Activated CD8-positive, alpha-beta memory T cell treated with anti-CD3 and anti-CD28 coated beads for 1 hour (primary cell): ENCODE measurements at regions not wholly inside any gene's neighbourhood (a gene's known extent, or its start where the extent isn't known, plus 50 kb on each side); places are given as distances from the start of the nearest gene placed in this dataset.

Experiments used
- DNase-seq, 2 donors: peaks; one replicate each; pipeline ENCODE4 v3.0.0-alpha.2; 2020; ENCODE audit warnings: low read depth in 1 of 2; ENCODE audit errors: extremely low read depth in 1 of 2

DNA sequence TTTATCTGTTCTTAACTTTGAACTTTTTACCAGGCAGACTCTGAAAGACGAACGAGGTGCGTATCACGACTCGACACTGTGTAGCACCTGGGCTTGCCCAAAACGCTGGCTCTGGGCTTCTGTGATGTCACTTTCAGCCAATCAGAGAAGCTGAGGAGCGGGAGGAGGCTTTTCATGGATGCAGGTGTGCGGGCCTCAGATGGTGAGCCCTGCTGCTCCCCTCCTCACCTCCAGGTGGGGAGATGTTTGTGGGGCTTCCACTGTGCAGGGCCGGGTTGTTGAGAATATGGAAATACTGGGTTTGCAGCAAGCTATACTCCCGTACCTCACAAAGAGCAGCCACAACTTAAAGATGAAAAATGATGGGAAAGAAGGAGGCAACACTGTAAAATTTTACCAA is 246.3 kb downstream of the IRX2 start:
- no peak for DNase-seq

- no peak for DNase-seq
Observed at GRCh38 chr5:2502970-2503594, 248.4 kb downstream of the IRX2 start.

DNA sequence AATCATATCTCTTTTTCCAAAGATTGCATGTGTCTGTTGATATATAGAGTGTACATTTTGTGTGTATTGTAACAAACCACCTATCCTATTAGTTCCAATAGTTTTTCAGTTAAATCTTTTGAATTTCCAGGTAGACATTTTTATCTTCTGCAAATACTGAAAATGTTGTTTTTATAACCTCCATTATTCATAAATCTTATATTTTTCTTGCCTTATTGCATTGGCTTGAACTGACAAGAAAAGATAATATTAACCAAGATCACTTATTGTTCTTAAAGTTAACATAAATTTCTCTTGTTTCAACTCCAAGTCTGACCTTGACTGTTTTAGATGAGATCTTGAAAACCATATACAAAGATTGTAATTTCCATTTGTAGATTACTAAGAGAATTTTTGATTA is 251.6 kb downstream of the IRX2 start:
- no peak for DNase-seq

GRCh38 chr5:2496891-2497290 is 254.6 kb downstream of the IRX2 start:
- no peak for DNase-seq

DNA sequence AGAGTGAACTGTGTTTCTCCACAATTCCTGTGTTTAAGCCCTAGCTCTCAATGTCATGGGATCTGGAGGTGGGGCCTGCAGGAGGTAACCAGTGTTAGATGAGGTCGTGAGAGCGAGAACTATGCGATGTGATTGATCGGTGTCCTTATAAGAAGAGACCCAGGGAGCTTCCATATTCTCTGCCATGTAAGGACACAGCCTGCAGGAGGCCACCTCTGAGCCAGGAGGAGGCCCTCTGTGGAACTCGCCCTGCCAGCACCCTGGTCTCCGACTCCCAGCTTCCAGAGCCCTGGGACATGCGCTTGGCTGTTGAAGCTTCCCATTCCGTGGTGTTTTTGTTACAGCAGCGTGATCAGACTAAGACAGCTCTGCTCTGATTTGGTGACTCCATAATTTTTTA is 255.4 kb downstream of the IRX2 start:
- no peak for DNase-seq

GRCh38 chr5:2493356-2493755 is 258.1 kb downstream of the IRX2 start:
- DNase-seq: no peak

GRCh38 chr5:2492476-2492875 is 259.0 kb downstream of the IRX2 start:
- DNase-seq: no peak

- DNase-seq: no peak
Observed at GRCh38 chr5:2491846-2492245, 259.6 kb downstream of the IRX2 start.

DNA sequence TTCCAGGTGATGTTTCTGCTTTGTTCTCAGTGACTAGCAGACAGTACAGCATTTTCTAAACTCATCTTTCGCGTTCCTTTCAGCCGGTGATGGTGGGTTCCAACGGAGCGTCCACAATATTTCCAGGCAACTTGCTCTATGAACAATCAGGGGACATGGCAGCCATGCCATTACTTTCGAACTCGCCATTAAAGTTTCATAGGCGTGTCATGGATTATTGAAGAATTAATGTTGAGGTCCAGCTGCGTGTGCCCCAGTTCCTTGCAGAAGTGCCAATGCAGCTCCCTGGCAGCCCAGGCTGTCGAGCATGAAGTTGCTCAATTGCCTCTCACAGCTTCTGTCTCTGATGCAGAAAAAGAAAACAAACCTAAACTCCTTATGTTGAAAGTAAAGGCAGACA is 262.2 kb downstream of the IRX2 start:
- no peak for DNase-seq

- no peak for DNase-seq
Observed at GRCh38 chr5:2488593-2488992, 262.9 kb downstream of the IRX2 start.

DNA sequence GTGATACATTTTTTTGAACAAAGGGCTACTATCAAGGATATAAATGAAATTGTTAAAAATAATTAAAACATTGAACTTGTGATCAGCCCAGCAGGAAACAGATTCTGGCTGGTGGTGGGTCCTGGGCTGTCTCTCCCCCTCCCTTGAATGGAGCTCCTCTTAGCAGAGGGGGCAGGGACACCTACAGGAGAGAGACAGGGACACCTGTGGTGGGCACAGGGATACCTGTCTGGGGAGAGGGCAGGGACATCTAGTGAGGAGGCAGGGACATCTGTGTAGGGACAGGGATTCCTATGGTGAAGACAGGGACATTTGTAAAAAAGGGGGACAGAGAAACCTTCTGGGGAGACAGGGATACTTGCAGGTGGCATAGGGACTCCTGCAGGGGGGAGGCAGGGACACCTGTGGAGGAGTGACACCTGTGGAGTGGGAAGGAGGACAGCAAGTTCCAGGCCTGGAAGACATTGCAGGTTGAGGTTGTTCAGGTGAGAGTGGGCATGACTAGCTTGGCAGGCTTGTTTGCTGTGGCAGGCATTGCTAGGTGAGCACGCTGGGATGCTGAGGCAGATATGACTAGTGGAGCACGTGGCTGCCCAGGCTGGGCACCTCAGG is 264.2 kb downstream of the IRX2 start:
- DNase-seq: no peak

- no peak for DNase-seq
Observed at GRCh38 chr5:2486373-2486772, 265.1 kb downstream of the IRX2 start.

DNA sequence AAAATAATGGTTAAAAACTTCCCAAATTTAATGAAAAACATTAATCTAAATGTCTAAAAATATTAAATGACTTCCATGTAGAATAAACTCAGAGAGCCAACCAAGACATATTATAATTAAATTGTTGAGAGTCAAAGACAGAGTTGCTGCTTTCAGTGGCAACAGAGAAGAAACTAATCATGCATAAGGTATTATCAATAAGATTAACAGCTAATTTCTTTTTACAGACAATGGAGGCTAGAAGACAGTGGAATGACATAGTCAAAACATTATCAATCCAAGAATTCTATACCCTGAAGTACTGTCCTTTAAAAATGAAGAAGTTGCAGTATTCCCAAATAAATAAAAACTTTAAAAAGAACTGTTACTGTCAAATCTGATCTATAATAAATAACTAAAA is 268.7 kb downstream of the IRX2 start:
- no peak for DNase-seq

DNA sequence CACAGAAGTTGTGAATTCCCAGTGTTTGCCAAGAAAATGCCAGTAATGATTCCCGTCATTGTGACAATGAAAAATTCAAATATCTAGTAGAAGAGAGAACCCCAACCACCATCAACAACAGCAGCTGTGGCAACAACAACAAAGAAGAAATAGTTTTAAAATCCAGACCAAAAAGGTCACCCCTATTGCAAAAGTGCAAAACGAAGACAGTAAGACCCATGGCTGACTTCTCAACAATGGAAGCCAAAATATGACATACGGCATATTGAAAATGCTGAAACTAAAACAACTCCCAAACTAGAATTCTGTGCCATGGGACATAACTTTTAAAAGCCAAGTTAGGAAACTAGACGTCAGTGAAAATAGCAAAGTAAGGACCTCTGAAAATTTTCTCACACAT is 270.6 kb downstream of the IRX2 start:
- no peak for DNase-seq

DNA sequence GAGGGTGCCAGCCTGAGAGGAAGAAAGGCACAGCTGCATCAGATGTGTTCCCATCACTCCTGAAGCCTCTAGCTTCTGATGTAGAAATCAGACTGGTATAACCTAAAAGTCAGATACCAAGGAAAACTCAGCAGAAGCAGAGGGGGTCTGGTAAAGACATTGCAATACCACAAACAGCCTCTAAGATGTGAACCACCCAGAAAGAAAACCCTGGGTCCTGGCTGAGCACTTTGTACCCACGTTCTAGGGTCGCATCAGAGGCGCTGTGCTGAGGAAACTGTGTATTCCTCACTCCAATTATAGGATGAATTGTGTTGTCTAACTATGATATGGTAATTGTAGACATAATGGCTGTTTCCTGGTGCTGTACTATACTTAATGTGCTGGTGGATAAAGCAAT is 275.6 kb downstream of the IRX2 start:
- no peak for DNase-seq

- DNase-seq: no peak
Observed at GRCh38 chr5:2472670-2473069, 278.8 kb downstream of the IRX2 start.

DNA sequence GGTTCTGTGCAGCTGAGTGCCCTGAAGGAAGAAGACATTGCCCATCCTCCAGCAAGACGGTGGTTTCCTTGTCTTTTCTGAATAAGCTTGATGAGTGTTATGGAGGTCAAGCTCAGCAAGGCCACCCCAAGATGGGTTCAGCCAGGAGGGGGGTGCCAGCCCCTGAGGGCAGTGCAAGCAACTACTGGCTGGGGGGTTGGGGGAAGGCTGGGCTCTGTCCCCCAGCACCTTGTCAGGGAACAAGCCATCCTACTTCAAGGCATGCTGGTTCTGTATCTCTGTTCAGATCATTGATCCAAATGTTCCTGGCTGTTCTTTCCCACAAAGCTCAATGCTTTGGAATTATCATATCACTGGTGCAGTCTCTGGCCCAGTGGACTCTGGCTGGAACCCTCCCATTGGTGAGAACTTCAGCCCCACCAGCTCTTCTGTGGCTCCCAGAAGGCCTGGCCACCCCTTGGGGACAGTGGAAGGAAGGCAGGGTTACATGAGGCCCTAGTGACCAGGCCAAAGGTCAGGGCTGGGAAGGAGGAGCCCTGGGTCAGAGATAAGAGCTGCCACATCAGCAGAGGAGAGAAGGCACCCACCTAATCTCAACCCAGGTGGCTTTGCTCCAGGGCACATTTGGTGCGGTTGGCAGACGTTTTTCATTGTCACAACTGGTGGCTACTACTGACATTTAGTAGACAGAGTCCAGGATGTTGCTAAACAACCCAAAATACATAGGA is 280.2 kb downstream of the IRX2 start:
- DNase-seq: no peak

- DNase-seq: no peak
Observed at GRCh38 chr5:2466966-2467365, 284.5 kb downstream of the IRX2 start.

DNA sequence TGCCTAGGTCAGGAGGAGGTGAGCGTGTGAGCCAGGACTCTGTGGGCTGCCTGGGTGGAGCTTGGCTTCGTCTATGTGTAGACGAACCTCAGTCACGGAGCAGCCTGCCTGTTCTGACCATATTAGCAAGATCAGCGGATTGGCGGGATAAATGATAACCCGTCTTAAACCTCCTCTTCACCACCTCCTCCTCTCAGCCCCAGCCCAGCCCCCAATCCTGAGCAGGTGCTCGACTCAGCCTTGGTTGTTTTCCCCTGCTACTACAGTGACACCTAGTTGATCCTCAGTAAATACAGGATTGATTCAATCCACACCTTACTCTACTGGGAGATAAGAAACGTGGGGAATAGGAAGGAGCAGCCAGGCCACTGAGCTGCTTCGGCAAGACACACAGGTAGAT is 286.1 kb downstream of the IRX2 start:
- DNase-seq: no peak

DNA sequence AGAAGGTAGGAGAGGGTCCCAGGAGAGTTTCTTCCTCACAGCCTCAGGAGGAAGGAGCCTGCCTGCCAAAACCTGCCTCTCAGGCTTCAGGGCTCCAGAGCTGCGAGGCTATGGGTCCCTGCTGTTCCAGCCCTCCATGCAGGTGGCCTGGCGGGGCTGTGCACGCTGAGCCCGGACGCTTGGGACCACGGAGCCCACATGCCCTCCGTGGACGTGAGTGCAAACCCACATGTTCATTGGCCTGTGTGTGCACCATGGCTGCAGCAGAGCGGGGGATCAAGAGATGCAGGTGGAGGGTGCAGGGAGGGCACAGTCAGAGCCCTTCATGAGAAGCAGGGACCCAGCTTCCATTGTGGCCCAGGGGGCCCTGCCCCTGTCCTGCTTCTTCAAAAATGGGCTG is 287.3 kb downstream of the IRX2 start:
- DNase-seq: no peak

GRCh38 chr5:2461701-2462691 is 289.5 kb downstream of the IRX2 start:
- no peak for DNase-seq
